Prostate gland (tissue), 2 donors: ENCODE measurements at regions not wholly inside any gene's neighbourhood (a gene's known extent, or its start where the extent isn't known, plus 50 kb on each side); places are given as distances from the start of the nearest gene placed in this dataset.

Source experiments
- DNase-seq: peaks from one replicate; pipeline ENCODE4 v3.0.0-alpha.2; 2019; ENCODE audit warnings: low spot score
- H3K27ac ChIP-seq, 2 donors: fragments of 200-600 bp; sonication (generic); 2 replicates each; pipeline ENCODE4 v1.5.1; 2017 to 2019
- H3K27me3 ChIP-seq: fragments of 200-600 bp; sonication (generic); replicated peaks from 2 replicates; pipeline ENCODE4 v1.5.1; 2019; ENCODE audit not compliant: insufficient read depth
- H3K36me3 ChIP-seq, 2 donors: fragments of 200-600 bp; sonication (generic); 1 replicate in 1 of 2; 2 replicates in 1 of 2; pipeline versions ENCODE4 v1.5.1 to v1.8.1; 2017 to 2019
- H3K4me1 ChIP-seq: fragments of 200-600 bp; sonication (generic); replicated peaks from 2 replicates; pipeline ENCODE4 v1.5.1; 2019
- H3K4me3 ChIP-seq, 2 donors: fragments of 200-600 bp; sonication (generic); 2 replicates each; pipeline ENCODE4 v1.5.1; 2017 to 2019
- H3K9me3 ChIP-seq: fragments of 200-600 bp; sonication (generic); 2 replicates; pipeline ENCODE4 v1.5.1; 2017
- POLR2A ChIP-seq: fragments of 450-650 bp; IDR thresholded peaks from one replicate; pipeline ENCODE4 v1.6.1; 2016; ENCODE audit warnings: antibody characterized with exemption, mild to moderate bottlenecking
- POLR2AphosphoS5 ChIP-seq: sonication (generic); formaldehyde crosslinking; IDR thresholded peaks from one replicate; pipeline ENCODE4 v1.6.1; 2017; ENCODE audit warnings: antibody characterized with exemption
- whole genome bisulfite sequencing: methylation state at CpG from one replicate; pipeline ENCODE4 v1.1.5; 2018; 5-methylcytosine and 5-hydroxymethylcytosine counted together
- intact Hi-C: fragments of 100-400 bp; cut with DNase I; formaldehyde crosslinking; loops from one replicate; pipeline ENCODE4 v1.14.2; 2022
- TF ChIP-seq, protein P1 (sequence below), 4 experiments: fragments of 200-600 bp in 2 of 4; fragments of 450-650 bp in 2 of 4; sonication (generic) in 2 of 4; IDR thresholded peaks; 1 replicate in 3 of 4; 2 replicates in 1 of 4; pipeline ENCODE4 v1.5.1; 2016 to 2019; ENCODE audit warnings: antibody characterized with exemption in 4 of 4, mild to moderate bottlenecking in 2 of 4, moderate library complexity in 2 of 4

DNA sequence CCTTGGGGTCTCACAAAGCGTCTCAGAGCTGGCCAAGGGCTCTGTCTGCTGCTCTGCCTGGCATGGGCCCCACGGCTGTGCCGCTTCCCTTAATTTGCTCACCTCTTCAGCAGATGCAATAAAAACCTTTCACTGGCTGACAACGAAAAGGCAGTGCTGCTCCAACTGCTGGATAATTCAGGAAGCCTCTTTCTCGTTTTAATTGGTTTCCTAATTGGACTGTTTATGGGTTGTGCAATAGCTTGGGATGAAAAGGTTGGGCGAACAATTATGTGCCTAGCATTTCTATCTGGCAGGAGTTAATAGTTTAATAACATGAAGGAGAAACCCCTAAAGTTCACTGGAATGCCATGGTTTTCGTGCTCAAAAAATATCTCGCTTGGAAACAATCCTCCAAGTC is 234.1 kb upstream of the IRX5 start:
- WGBS = 12% methylated on average over 8 of the region's 8 CpGs
- TF ChIP-seq POLR2AphosphoS5 = no peak
- TF ChIP-seq, protein P1, sequence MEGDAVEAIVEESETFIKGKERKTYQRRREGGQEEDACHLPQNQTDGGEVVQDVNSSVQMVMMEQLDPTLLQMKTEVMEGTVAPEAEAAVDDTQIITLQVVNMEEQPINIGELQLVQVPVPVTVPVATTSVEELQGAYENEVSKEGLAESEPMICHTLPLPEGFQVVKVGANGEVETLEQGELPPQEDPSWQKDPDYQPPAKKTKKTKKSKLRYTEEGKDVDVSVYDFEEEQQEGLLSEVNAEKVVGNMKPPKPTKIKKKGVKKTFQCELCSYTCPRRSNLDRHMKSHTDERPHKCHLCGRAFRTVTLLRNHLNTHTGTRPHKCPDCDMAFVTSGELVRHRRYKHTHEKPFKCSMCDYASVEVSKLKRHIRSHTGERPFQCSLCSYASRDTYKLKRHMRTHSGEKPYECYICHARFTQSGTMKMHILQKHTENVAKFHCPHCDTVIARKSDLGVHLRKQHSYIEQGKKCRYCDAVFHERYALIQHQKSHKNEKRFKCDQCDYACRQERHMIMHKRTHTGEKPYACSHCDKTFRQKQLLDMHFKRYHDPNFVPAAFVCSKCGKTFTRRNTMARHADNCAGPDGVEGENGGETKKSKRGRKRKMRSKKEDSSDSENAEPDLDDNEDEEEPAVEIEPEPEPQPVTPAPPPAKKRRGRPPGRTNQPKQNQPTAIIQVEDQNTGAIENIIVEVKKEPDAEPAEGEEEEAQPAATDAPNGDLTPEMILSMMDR (IDR thresholded peaks at IDR 0.05) = no peak
- TF ChIP-seq POLR2A = no peak

DNA sequence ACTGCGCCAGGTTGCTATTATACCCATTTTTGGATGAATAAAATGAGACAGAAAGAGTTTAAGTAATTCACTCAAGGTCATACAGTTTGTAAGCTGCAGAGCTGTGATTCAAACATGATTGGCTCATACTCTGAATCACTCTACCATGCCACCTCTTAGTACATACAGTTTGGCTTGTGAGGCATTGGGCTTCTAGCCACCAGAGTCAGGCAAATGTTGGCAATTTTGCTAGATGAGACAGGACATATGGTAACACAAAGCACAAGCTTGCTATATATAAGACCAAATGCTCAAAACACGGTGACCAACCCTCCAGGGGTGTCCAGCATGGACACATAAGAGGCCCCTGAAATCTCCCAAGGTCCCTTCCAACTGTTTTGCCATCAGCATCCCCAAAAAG is 236.0 kb upstream of the IRX5 start:
- Histone ChIP-seq H3K4me1 (no peaks in the 10 kb centered on the region), H3K27me3 (no peaks in the 10 kb centered on the region), H3K4me3 (no peak overlapping the region), H3K36me3 (no peaks in the 10 kb centered on the region), H3K9me3 (no peaks in the 10 kb centered on the region), H3K27ac (no peak overlapping the region)
- intact Hi-C loops = no loop called here
- DNase-seq = no peak
- TF ChIP-seq, protein P1 (IDR thresholded peaks at IDR 0.05) = no peak
- TF ChIP-seq POLR2A = no peak
- no peak for TF ChIP-seq POLR2AphosphoS5
- WGBS = 70% methylated on average over 2 of the region's 2 CpGs

More for the DNA sequence above, 234.1 kb upstream of the IRX5 start:
- intact Hi-C loops = no loop called here
- Histone ChIP-seq H3K4me3 (no peak overlapping the region), H3K27me3 (no peaks in the 10 kb centered on the region), H3K36me3 (no peaks in the 10 kb centered on the region), H3K4me1 (no peaks in the 10 kb centered on the region), H3K9me3 (no peaks in the 10 kb centered on the region), H3K27ac (no peak overlapping the region)
- DNase-seq = no peak

DNA sequence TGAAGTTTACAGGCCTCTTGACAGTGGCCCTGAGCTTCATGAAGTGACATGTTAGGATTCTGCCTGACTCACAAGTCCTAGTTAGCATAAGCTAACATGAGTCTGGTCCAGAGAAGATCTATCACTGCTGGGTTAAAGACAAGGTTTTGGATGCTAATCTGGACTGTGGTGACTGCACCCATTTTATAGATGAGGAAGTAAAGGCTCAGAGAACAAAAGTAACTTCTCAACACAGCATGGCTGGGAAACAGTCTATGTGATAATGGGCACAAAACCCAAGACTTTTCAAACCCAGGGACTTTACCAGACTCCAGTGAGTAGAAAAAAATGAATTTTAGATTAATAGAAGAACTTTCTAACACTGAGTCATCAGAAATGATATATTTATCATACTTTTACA is 236.8 kb upstream of the IRX5 start:
- no peak overlapping the region for H3K27ac ChIP-seq
- no peak for DNase-seq
- H3K36me3 ChIP-seq = no peaks in the 10 kb centered on the region
- no peak overlapping the region for H3K4me3 ChIP-seq
- intact Hi-C loops = no loop called here
- TF ChIP-seq POLR2AphosphoS5 = no peak
- TF ChIP-seq, protein P1 (IDR thresholded peaks at IDR 0.05) = no peak
- TF ChIP-seq POLR2A = no peak
- no peaks in the 10 kb centered on the region for H3K27me3 ChIP-seq
- no peaks in the 10 kb centered on the region for H3K9me3 ChIP-seq
- no peaks in the 10 kb centered on the region for H3K4me1 ChIP-seq

DNA sequence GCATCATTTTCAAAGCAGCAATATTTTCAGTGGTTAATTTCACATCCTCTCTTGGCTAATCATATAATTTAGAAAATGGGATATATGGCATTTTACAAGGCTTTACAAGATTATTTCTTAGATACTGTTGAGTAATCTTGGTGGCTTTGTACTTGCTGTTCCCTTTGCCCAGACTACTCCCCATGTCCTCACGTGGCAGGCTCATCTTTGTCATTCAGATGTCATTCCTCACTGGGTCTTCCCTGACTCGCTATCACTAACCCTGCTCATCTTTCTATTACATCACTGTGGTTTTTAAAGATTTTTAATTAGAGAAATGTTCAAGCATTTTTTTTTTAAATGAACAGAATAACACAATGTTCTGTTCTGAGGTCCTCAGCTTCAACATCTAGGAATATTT is 240.0 kb upstream of the IRX5 start:
- no peak overlapping the region for H3K27ac ChIP-seq
- no peak overlapping the region for H3K4me3 ChIP-seq
- 70% methylated on average over 2 of the region's 2 CpGs for WGBS
- no peaks in the 10 kb centered on the region for H3K9me3 ChIP-seq
- TF ChIP-seq, protein P1 (IDR thresholded peaks at IDR 0.05) = no peak
- TF ChIP-seq POLR2AphosphoS5 (no peak), POLR2A (no peak)
- no peaks in the 10 kb centered on the region for H3K36me3 ChIP-seq
- H3K4me1 ChIP-seq = no peaks in the 10 kb centered on the region
- H3K27me3 ChIP-seq = no peaks in the 10 kb centered on the region
- intact Hi-C loops = no loop called here
- DNase-seq = no peak

DNA sequence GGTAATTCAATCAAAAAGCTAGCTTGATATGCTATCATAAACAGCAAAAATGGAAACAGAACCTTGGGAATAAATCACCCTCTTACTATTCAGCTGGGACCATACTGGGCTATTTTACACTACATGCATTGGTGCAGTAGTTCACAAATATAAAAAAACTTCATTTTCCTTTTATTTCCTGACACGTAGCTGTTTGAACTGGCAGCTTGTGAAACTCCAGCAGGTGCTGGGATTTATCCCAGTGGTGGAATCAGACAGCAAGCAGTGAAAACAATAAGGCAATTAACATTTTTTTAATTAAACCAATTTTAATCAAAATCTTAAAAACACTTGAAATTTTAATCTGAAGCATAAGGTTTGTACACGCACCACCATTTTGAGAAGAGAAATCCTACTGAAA is 240.4 kb upstream of the IRX5 start:
- TF ChIP-seq POLR2AphosphoS5 (no peak), POLR2A (no peak)
- TF ChIP-seq, protein P1 (IDR thresholded peaks at IDR 0.05) = no peak
- Histone ChIP-seq H3K27me3 (no peaks in the 10 kb centered on the region), H3K36me3 (no peaks in the 10 kb centered on the region), H3K4me1 (no peaks in the 10 kb centered on the region), H3K9me3 (no peaks in the 10 kb centered on the region), H3K27ac (no peak overlapping the region), H3K4me3 (no peak overlapping the region)
- no peak for DNase-seq
- 75% methylated on average over 2 of the region's 2 CpGs for WGBS
- intact Hi-C loops = no loop called here
